ENCODE measurements at regions not wholly inside any gene's neighbourhood (a gene's known extent, or its start where the extent isn't known, plus 50 kb on each side); places are given as distances from the start of the nearest gene placed in this dataset.

- TF ChIP-seq, protein P1, sequence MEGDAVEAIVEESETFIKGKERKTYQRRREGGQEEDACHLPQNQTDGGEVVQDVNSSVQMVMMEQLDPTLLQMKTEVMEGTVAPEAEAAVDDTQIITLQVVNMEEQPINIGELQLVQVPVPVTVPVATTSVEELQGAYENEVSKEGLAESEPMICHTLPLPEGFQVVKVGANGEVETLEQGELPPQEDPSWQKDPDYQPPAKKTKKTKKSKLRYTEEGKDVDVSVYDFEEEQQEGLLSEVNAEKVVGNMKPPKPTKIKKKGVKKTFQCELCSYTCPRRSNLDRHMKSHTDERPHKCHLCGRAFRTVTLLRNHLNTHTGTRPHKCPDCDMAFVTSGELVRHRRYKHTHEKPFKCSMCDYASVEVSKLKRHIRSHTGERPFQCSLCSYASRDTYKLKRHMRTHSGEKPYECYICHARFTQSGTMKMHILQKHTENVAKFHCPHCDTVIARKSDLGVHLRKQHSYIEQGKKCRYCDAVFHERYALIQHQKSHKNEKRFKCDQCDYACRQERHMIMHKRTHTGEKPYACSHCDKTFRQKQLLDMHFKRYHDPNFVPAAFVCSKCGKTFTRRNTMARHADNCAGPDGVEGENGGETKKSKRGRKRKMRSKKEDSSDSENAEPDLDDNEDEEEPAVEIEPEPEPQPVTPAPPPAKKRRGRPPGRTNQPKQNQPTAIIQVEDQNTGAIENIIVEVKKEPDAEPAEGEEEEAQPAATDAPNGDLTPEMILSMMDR (IDR thresholded peaks at IDR 0.05; ENCODE audit: borderline replicate concordance, insufficient read depth, low read depth, low read length) = no peak
- H3K4me3 ChIP-seq (ENCODE audit: low read depth, low read length) = no peak overlapping the region
These were observed 236.5 kb upstream of the IL12B start for GRCh38 chr5:159566832-159567231.

GRCh38 chr5:159567461-159567860 is 237.2 kb upstream of the IL12B start:
- no peak overlapping the region for H3K4me3 ChIP-seq (ENCODE audit: low read depth, low read length)
- TF ChIP-seq, protein P1 (IDR thresholded peaks at IDR 0.05; ENCODE audit: borderline replicate concordance, insufficient read depth, low read depth, low read length) = no peak

- TF ChIP-seq, protein P1 (IDR thresholded peaks at IDR 0.05; ENCODE audit: borderline replicate concordance, insufficient read depth, low read depth, low read length) = no peak
- H3K4me3 ChIP-seq (ENCODE audit: low read depth, low read length) = no peak overlapping the region
These were observed 241.4 kb upstream of the IL12B start for GRCh38 chr5:159571501-159572244.

DNA sequence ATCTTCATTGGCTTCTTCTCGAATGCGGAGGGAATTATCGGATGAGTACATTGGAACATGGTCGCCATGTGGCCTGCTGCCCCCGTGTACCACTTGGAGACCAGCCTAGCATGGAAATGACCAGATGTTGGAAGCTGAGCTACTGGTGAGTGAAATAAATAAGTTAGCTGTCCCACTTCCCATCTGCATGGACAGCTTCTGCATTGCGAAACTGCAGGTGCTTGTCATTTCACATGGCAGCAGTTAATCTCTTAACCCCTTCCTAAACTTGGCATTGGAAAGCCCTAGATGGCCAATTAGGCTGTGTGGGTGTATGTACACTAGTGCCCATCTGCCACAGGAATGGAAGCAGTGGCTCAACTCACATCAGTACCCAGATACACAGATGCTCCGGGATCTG is 246.6 kb upstream of the IL12B start:
- TF ChIP-seq, protein P1 (IDR thresholded peaks at IDR 0.05; ENCODE audit: borderline replicate concordance, insufficient read depth, low read depth, low read length) = no peak
- H3K4me3 ChIP-seq (ENCODE audit: low read depth, low read length) = no peak overlapping the region

GRCh38 chr5:159581502-159582249 is 251.4 kb upstream of the IL12B start:
- TF ChIP-seq, protein P1 (IDR thresholded peaks at IDR 0.05; ENCODE audit: borderline replicate concordance, insufficient read depth, low read depth, low read length) = no peak
- H3K4me3 ChIP-seq (ENCODE audit: low read depth, low read length) = no peak overlapping the region

GRCh38 chr5:159582756-159583541 is 252.7 kb upstream of the IL12B start:
- TF ChIP-seq, protein P1 (IDR thresholded peaks at IDR 0.05; ENCODE audit: borderline replicate concordance, insufficient read depth, low read depth, low read length) = no peak

More at GRCh38 chr5:159582756-159583541, 252.7 kb upstream of the IL12B start:
- H3K4me3 ChIP-seq (ENCODE audit: low read depth, low read length) = no peak overlapping the region
